CD4-positive, alpha-beta T cell treated with Interleukin-4 for 1 hour (primary cell): ENCODE measurements at regions not wholly inside any gene's neighbourhood (a gene's known extent, or its start where the extent isn't known, plus 50 kb on each side); places are given as distances from the start of the nearest gene placed in this dataset.

Source experiments
- DNase-seq, 2 donors: peaks; one replicate each; pipeline ENCODE4 v3.0.0-alpha.2; 2020 to 2022

DNA sequence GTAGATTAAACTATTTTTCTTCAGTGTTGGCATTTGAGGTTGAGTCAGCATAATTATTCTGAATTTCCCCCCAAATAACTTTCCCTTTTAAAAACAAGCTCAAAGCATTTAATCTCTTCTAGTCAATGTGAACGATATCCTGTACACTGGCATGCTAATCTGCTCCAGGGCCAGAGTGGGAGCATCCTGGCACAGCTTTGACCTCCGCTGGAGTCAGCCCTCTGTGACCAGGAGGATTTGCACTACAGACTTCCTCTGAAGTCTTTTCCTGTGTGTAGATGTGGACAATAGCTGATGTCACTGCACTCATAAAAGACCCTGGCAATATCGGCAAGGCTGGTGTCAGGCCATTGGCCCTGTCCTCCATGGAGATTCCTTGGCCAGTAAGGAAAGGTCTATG lies 340.2 kb downstream of the CDC14C start:
- no peak for DNase-seq

DNA sequence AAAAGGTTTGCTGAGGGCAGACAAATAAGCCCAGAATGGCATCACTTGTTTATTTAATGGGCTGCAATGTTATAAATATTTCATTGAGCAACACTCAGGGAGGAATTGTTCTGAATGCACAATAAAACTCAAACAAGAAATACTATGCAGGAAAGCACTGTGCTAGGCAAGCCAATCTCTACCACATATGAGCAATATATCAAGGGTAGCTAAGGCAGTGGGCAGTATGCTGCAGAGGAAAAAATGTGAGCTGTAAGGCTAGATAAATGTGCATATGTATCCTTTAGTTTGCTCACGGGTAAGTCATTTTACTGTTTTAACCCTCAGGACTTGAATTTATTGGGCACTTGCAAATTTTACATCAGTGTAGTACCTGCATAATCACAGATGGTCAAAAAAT lies 349.6 kb downstream of the CDC14C start:
- no peak for DNase-seq

DNA sequence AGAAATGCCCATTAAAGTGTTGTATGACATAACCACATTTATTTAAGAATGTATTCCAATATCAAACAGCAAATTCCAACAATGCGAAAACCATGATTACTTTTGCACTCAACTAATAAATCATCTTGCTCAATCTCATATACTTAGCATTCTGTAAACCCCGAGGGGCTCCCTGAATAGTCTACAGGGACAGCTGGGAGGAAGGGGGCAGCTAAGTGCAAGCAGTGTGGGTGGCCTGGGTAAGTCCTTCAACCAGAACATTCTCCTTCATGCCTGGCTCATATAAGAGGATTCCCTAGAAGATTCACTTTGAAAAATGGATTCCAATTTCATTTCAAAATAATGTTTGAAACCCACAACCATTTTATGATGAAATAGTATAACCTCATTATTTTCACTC lies 355.5 kb downstream of the CDC14C start:
- DNase-seq: no peak

DNA sequence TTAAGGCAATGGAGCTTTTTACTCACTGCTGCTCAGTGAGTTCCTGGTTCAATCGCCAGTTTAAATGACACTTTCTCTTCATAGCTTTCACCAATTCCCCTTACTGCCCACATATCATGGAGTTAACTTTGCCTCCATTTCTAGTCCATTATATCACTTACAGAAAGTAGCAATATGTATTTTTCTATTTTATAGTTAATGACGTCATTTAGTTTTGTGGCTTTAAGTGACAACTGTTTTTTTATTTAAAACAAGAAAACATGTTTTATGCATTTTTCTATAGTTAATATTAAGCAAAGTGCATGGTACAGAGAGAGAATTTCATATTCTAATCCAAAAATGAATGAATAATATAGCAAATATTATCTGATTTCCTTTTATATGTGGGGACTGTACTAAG lies 363.3 kb downstream of the CDC14C start:
- DNase-seq: no peak

DNA sequence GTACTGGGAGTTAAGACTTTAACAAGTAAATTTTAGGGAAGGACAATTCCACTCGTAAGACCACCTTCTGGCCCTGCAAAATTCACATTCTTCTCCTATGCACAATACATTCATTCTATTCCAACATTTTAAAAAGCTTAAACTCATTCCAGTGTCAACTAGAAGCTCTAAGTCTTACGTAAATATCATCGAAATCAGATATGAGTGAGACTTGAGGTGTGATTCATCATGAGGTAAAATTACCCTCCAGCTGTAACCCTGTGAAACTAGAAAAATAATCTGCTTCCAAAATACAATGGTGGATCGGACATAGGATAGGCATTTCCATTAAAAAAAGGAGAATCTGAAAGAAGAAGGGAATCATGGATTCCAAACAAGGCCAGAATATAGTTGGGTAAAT lies 370.3 kb downstream of the CDC14C start:
- no peak for DNase-seq

DNA sequence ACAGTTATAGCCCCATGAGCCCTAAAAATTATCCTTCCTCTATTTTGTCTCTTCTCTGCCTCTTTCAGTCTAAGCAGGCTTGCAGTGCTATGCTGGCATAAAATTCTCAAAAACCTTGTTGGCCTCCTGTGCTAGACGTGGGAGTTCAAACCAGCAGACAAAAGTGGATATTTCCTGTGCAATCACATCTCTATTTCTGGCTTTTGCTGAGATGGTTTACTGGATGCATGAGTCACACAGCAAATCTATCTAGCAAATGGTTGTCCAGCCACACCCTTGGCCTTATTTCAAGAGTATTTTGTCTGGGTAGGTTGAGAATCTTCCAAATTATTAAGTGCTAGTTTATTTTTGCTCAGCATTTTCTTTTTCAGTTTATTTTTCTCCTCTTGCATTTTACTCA lies 370.8 kb downstream of the CDC14C start:
- no peak for DNase-seq

DNA sequence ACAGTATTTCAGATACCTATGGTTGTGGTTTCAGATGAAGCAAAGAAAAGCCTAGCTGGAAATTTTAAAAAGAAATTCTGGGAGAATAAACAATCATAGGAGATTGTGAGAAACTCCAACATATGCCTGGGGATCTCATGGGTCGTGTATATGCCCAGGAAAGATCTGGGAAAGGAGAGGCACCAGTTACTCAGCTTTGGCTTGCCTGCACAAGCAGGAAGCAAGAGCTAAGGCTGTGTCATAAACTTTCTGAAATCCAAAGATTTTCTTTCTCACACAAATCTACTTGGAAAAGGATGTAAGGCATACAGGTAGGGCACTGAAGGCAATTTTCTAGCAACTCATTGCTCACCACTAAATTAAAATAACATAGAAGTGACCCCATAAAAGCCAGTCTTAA lies 373.6 kb downstream of the CDC14C start:
- no peak for DNase-seq

DNA sequence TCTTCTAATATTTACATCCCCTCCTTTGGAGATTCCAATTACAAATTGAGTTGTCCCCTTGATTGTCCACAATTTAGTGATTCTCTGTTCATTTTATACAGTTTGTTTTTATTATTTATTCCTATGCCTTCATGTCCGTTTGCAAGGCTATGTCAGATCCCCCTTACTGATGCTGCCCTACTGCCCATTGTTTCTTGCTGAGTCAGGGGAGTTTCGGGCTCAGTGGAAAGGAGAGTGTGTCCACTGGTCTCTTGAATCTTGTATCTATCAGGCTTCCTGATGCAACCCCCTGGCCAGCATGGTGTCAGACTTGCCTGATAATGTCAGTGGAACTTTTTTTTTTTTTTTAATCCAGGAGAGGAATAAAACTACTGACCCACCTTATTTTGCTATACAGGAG lies 384.4 kb downstream of the CDC14C start:
- no peak for DNase-seq

DNA sequence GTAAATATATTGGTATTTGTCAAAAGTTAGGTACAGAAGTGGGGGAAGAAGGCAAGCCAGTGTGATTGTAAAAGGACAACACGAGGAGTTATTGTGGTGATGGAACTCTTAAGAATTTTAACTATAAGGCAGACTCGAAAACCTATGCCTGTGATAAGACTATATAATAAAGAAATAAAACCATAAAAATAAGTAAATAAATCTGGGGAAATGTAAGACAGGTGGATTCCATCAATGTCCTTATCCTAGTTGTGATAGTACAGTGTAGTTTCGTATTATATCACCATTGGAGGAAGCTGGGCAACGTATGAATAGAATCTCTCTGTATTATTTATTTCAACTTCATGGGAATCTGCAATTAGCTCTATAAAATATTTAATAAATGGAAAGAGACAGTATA lies 395.7 kb downstream of the CDC14C start:
- no peak for DNase-seq

DNA sequence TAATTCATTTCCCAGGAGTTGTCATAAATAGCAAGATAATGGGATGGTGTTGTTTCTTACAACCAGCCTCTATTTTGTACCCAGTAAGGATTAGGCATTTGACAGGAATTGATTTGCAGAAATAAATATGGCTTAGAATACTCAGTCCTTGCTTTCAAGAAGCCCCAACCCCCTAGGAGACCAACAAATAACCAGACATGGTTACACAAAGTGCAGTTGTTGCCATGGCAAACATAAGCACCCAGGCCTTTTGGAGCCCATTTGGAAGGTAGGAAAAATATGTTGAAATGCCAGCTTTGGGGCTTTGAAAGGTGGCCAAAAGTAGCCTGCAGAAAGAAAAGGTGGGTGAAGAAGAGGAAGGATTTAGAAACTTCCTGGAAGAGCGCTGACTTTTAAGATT lies 397.5 kb downstream of the CDC14C start:
- no peak for DNase-seq

DNA sequence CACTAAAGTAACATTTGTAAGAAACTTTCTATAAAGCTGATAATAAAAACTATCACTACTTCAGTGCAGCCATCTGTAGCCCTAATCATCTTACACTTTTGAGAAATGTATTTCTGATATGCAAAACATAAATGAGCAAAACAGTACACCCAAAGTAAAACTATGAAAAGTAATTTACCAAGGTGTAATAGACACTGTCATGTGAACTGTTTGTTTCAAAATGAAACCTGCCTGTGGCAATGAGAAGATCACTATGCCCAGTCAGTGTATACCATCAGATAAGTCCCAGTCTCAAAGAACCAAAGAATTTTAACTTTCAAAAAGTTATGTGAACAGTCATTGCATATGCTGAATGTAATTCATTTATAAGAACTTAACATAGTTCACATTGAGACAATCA lies 398.1 kb downstream of the CDC14C start:
- DNase-seq: no peak

DNA sequence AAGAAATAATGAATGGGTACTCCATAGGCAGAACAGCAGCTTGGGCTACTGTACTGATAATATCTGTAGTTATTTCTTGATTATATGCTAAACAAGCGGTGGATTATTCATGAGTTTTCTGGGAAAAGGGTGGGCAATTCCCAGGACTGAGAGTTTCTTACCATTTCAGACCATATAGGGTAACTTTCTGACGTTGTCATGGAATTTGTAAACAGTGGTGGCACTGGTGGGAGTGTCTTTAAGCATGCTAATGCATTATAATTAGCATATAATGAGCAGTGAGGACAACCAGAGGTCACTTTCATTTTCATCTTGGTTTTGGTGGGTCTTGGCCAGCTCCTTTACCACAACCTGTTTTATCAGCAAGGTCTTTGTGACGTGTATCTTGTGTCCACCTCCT lies 399.7 kb downstream of the CDC14C start:
- no peak for DNase-seq

DNA sequence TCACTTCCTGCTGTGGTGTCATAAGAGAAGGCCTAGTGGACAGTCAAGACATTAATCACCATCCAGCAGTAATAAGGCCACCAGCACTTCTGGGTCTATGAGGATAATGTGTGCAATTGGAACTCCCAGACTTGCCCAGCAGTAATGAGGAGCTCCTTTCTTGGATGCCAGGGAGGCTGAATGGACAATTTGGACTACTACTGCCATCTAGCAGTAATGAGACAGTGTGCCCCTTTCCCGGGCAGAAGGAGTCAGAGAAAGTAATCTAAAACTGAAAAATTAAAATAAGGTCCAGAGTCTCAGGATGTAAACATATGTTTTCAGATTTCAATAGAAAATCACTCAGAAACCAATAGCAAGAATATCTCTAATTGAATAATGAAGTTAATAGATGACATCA lies 400.4 kb downstream of the CDC14C start:
- DNase-seq: no peak

DNA sequence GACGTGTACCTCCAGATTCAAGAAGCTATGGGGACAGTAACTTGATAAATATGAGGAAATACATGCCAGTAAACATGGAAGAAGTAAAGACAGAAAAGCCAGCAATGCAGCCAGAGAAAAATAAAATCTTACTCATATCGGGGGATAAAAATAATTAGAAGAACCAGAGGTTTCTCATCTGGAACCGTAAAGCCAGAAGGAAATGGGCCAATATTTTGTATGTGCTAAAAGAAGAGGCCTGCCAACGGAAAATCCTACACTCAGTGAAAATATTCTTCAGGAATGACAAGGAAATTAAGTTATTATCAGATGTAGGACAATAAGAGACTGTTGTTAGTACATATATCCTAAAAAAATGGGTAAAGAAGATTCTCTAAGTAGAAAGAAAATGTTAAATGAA lies 401.2 kb downstream of the CDC14C start:
- no peak for DNase-seq

DNA sequence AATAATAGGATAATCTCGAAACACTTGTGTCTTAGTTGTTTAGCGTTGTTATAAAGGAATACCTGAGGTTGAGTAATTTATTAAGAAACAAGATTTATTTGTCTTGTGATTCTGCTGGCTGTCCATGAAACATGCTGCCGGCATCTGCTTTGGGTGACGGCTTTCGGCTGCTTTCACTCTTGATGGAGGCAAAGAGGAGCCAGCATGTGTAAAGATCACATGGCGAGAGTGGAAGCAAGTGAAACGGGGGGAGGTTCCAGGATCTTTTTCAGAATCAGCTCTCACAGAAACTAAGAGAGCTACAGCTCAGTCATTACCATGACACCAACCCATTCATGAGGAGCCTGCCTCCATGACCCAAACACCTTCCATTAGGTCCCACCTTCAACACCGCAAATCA lies 402.8 kb downstream of the CDC14C start:
- no peak for DNase-seq

DNA sequence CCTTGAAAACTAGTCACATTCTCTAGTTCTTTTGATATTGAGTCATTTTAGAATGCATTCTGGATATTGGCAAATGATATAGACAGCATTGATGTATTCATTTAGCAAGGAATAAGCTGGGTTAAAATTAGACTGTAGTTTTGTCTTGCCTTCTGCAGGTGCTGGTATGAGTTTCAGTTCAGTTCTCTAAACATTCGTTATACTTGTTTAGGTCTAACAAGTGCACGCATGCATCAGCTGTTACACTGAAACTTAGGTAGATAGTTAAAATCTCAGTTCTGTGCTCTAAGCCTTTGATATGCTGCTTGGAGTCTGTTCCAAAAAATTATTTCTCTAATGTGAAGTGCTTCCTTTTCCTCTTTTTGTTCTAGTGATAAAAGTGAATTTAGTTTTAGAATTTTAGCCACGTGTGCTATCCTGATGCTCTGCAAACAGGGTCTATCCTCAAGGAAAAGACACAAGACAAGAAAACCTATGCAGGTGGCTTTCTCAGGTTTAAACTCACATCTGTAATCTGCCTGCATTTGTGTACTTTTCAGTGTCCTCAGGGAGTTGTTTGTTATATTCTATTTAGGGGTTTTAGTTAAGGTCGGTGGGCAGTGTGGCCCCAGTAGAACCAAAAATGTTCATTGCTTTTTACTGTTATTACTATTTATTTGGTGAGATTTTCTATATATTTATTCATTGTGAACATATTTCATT lies 409.0 kb downstream of the CDC14C start:
- DNase-seq: no peak

DNA sequence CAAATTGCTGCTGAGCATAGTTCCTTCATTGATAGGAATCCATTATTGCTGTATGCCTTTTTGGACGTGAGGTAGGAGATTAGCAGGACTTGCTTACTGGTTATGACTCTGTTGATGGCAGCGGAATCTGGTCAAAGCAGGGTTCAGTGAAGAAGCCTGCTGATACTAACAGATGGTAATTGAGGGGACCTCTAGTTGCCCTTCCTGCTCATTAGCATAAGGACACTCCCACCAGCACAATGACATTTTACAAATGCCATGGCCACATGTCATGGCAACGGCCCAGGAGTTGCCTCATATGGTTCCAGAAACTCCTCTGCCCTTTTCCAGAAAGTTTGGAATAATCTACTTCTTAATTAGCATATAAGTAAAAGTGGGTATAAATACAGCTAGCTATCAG lies 417.5 kb downstream of the CDC14C start:
- DNase-seq: no peak

DNA sequence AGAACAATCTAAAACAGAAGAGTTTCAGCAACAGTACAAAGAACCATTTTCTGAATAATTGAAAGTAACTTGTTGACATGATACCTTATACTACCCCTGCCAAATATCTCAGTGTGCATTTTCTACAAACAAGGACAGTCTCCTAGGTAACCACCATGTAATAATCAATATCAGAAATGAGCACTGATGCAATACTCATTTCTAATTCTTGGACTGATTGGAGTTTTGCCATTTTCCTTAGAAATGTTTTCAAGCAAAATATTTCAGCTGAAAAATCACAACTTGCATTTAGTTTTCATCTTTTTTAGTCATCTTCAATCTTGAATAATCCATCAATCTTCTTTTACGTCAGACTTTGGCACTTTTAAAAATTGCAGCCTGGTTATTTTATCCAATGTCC lies 420.2 kb downstream of the CDC14C start:
- no peak for DNase-seq

DNA sequence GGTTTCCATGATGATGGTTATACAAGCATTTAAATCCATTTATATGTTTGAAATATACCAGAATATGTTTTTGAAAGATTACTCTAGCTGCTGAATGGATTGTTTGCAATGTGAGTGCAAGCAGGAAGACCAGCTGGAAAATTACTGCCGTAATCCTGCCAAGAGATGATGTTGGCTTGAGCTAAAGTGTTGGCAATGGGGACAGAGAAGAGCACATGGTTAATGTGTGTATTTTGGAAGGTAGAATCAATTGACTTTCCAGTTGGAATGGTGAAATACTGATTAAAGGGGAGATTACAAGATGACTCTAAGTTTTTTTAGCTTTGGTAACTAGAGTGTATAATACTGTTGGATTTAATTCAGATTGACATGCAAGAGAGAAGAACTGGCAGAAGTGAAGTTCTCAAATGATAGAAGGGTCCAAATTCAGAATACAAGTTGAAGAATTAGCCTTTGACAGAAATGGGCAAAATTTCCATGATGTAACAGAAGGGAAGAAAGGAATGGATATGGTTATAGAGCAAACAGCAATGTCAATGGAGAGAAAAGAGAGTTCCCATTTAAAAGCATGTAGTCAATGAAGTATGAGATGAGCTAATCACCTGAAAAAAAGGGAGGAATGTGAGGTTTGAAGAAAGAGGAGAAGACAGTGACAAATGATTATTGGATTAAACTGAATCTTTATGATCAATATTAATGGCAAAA lies 422.0 kb downstream of the CDC14C start:
- no peak for DNase-seq

DNA sequence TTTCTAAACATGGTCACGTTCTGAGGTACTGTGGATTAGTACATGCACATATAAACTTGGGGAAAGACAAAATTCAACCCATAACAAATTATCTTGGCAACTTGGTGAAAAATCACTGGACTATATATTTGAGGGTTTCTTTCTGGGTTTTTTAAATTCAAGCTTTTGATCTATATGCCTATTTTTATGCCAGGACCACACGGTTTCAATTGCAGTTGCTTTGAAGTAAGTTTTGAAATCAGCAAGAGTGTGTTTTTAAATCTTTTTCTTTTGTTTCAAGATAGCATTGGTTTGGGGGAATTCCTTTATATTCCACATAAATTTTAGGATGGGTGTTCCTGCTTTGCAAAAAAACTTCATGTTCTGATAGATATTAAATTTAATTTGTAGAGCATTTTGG lies 406.4 kb upstream of the VWC2 start:
- DNase-seq: no peak

DNA sequence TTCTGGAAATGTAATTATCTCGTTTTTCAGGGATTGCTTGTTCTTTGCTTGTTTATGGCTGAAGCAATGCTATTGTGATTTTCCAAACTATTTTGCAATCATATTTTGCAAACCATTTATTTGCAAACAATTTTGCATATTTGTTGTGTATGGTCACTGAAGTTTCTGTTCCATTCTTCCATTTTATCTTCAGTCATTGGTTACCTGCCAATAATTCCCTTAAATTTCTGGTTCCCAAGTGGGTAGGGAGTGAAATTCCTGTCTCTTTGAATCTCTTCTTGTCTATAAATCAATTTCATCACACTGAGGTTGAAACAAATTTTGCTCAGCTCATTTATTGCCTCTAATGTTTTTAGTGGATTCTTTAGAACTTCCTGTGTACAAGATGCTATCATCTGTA lies 401.7 kb upstream of the VWC2 start:
- DNase-seq: no peak

DNA sequence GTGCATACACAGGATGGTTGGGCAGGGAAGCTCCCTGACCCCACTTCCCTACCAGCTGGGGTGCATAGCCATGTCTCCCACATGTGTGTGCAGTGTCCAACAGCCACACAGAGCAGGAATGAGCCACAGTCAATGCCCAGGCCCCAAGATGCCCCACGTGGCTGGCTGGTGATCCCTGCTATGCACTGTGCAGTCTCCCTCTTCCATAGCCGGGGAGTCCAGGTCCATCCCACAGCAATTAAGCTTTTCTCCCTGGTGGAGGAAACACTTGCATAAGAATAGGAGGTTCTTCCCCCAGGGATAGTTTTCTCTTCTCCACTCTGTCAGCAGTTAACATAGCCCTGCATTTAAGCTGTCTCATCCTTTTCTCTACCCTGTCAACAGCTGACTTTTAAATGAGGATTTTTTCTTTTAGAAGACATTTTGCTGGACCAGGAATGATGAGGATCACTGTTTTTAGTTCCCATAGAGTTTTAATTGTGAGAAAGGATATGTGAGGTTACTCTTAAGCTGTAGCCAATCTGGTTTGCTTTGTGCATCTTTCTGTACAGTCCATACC lies 396.5 kb upstream of the VWC2 start:
- DNase-seq: no peak

DNA sequence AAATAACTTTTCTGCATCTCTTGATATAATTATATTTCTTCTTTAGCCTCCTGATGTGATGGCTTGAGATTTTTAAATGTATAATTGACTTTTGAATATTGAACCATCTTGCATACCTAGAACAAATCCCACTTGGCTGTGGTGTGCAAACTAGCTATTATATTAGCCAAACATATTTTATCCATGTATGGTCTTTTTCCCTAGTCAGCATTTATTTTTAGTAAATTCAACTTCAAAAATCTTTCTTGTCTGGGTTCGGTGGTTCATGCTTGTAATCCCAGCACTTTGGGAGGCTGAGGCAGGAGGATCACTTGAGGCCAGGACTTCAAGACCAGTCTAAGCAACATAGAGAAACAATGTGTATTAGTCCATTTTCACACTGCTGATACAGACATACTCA lies 386.6 kb upstream of the VWC2 start:
- no peak for DNase-seq

DNA sequence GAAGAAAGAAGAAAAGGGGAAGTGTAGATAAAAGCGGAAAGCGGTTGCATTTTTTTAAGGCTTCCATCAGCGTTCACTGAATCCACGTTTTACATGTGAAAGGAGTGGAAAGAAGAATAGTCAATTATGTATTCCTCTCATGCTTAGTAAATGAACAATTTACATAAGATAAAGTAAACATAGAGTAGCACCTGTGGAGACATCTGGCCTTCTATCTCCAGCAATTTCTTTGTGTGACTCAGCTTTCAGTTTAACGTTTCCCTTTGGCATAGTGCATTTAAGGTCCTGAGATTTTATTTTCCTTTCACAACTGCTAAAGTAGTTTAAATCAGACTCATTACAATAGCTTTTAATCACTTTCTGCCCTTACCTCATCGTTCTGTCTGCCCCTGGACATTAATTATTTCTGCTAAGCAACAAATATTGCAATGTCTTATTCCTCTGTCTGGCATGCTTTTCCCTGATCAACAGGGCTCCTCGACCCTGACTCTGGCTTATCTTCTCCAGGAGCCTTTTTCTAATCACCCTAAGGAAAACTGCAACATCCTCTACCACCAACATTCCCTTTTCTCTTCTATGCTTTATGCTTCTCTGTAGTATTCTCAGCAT lies 383.5 kb upstream of the VWC2 start:
- no peak for DNase-seq
